Progenitor cell of endocrine pancreas (in vitro differentiated cells): ENCODE measurements at regions not wholly inside any gene's neighbourhood (a gene's known extent, or its start where the extent isn't known, plus 50 kb on each side); places are given as distances from the start of the nearest gene placed in this dataset.

Experiments used
- DNase-seq: peaks from one replicate; pipeline ENCODE4 v3.0.0; 2021; ENCODE audit warnings: low spot score; ENCODE audit not compliant: unreplicated experiment
- H3K27ac Mint-ChIP-seq: 2 replicates; pipeline ENCODE4 v1.8.0; 2021; ENCODE audit warnings: mild to moderate bottlenecking, moderate library complexity, mixed read lengths
- H3K27me3 Mint-ChIP-seq: 2 replicates; pipeline ENCODE4 v1.8.0; 2021; ENCODE audit warnings: mixed read lengths
- H3K36me3 Mint-ChIP-seq: 2 replicates; pipeline ENCODE4 v1.8.0; 2022; ENCODE audit warnings: mixed read lengths; ENCODE audit not compliant: insufficient read depth
- H3K4me1 Mint-ChIP-seq: 2 replicates; pipeline ENCODE4 v1.8.0; 2021; ENCODE audit warnings: low read depth, mixed read lengths
- H3K4me3 Mint-ChIP-seq: 2 replicates; pipeline ENCODE4 v1.8.0; 2021; ENCODE audit warnings: low read depth, mild to moderate bottlenecking, moderate library complexity, mixed read lengths
- H3K9me3 Mint-ChIP-seq: 2 replicates; pipeline ENCODE4 v1.8.0; 2021; ENCODE audit warnings: low read depth, mixed read lengths
- TF ChIP-seq, protein P1 (sequence below): fragments of 200-600 bp; sonication (generic); IDR thresholded peaks from one replicate; pipeline ENCODE4 v1.5.0; 2021; ENCODE audit warnings: antibody characterized with exemption, mild to moderate bottlenecking; ENCODE audit not compliant: unreplicated experiment

DNA sequence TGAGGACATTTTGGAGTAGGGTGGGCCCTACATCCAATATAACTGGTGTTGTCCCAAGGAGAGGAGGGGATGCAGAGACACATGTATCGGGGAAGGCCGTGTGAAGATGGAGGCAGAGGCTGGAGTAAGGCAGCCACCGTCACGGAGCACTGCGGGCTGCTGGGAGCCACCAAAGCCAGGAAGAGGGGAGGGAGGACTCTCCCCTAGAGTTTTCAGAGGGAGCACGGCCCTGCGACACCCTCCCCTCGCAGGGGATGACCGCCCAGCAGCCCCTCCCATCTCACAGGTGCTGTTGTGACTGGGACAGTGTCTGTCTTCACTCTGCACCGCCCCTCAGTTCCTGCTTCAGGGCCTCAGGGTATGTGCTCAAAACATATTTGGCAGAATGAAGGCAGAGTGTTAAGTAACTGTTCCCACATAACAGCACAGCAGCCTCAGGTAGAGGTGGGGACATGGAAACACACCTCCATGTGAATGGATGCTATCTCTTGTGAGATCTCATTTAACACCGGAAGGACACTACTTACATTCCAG is 82.2 kb downstream of the RBFOX3 start:
- H3K27ac Mint-ChIP-seq: no peak overlapping the region
- TF ChIP-seq, protein P1, sequence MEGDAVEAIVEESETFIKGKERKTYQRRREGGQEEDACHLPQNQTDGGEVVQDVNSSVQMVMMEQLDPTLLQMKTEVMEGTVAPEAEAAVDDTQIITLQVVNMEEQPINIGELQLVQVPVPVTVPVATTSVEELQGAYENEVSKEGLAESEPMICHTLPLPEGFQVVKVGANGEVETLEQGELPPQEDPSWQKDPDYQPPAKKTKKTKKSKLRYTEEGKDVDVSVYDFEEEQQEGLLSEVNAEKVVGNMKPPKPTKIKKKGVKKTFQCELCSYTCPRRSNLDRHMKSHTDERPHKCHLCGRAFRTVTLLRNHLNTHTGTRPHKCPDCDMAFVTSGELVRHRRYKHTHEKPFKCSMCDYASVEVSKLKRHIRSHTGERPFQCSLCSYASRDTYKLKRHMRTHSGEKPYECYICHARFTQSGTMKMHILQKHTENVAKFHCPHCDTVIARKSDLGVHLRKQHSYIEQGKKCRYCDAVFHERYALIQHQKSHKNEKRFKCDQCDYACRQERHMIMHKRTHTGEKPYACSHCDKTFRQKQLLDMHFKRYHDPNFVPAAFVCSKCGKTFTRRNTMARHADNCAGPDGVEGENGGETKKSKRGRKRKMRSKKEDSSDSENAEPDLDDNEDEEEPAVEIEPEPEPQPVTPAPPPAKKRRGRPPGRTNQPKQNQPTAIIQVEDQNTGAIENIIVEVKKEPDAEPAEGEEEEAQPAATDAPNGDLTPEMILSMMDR: no peak
- H3K27me3 Mint-ChIP-seq: peaks cover 50% of the 10 kb centered on the region
- DNase-seq: no peak
- H3K4me3 Mint-ChIP-seq: no peak overlapping the region
- H3K4me1 Mint-ChIP-seq: peaks cover 6% of the 10 kb centered on the region
- H3K36me3 Mint-ChIP-seq: no peaks in the 10 kb centered on the region
- no peaks in the 10 kb centered on the region for H3K9me3 Mint-ChIP-seq

DNA sequence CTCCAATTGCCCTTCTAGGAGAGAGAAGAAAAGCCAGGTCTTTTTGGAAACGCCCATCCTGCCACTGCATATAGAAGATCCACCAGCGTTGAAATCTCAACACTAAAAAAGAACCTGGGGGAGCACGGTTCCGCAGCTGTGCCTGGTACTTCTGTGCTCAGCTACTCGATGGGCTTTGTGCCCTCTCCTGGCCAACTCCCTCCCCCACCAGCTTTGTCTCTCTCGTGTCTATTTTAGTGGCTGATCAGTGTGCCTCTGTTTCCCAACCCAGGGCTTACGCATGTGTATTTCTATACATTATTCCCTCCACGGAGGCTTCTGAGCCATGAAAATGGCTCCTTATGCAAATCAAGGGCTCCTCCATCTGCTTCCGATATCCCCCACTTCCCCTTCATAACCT is 83.5 kb downstream of the RBFOX3 start:
- TF ChIP-seq, protein P1: no peak
- Mint-ChIP-seq H3K9me3 (no peaks in the 10 kb centered on the region), H3K27ac (no peak overlapping the region), H3K36me3 (no peaks in the 10 kb centered on the region), H3K4me3 (no peak overlapping the region), H3K4me1 (peaks cover 6% of the 10 kb centered on the region), H3K27me3 (peaks cover 59% of the 10 kb centered on the region)
- no peak for DNase-seq

- no peak overlapping the region for H3K27ac Mint-ChIP-seq
- H3K36me3 Mint-ChIP-seq: no peaks in the 10 kb centered on the region
- peaks cover 56% of the 10 kb centered on the region for H3K27me3 Mint-ChIP-seq
- no peak for DNase-seq
- H3K9me3 Mint-ChIP-seq: no peaks in the 10 kb centered on the region
- H3K4me1 Mint-ChIP-seq: peaks cover 5% of the 10 kb centered on the region
- TF ChIP-seq, protein P1: no peak
- no peak overlapping the region for H3K4me3 Mint-ChIP-seq
These were observed 84.8 kb downstream of the RBFOX3 start for GRCh38 chr17:79525793-79526677.

DNA sequence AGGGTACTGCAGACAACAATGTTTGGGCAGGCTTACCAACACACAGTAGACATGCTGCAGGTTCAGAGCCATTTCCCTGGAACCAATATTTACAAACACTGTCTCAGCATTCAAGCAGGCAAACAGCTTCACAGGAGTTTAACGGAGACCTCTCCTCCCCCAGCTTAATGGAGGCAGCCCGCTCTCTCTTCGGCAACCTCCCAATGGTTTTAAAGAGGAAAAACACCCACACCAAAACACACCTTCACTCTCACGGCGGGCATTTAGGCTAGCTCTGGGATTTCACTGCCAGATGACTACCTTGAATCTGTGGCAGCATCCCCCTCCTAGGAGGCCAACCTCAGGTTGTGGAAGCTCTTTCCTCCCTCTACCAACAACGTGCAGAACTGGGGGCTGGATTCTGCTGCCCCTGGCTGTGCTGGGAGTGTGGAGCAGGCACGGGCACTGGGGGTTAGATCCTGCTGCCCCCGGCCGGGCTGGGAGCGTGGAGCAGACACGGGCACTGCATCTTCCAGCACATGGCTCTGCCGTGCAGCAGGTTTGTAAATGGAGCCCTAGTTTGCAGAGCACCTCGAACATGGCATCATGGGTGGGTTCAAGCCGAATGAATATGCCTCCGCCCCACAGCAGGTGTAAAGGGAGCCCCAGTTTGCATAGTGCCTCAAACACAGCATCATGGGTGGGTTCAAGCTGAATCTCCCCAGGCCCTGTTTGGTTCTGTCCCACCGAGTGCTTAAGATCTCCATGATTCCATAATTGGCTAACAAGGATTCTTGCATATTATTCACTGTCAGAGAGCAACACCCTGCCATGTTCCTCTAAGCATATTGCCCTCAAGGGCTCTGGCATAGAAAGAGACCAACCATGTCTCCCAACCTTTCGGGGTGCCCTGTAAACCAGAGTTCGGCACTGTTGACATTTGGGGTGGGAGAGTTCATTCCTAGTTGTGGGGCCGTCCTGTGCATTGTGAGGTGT is 86.4 kb downstream of the RBFOX3 start:
- Mint-ChIP-seq H3K36me3 (no peaks in the 10 kb centered on the region), H3K4me1 (peaks cover 5% of the 10 kb centered on the region), H3K27ac (no peak overlapping the region), H3K27me3 (peaks cover 48% of the 10 kb centered on the region), H3K9me3 (no peaks in the 10 kb centered on the region), H3K4me3 (no peak overlapping the region)
- DNase-seq: no peak
- TF ChIP-seq, protein P1: no peak

DNA sequence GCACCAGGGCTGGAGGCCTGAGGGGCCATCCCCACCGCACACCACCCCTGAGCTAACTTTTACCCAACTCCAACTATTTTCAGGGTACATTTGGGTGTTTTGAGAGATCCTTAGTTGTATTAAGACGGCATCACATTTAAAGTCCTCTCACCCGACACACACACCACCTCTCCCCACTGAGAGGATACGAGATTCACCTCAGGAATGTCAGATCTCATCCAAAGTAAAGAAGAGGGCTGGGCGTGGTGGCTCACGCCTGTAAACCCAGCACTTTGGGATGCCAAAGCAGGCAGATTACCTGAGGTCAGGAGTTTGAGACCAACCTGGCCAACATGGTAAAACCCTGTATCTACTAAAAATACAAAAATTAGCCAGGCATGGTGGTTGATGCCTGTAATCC is 88.4 kb downstream of the RBFOX3 start:
- no peaks in the 10 kb centered on the region for H3K9me3 Mint-ChIP-seq
- H3K4me3 Mint-ChIP-seq: no peak overlapping the region
- H3K36me3 Mint-ChIP-seq: no peaks in the 10 kb centered on the region
- H3K27ac Mint-ChIP-seq: no peak overlapping the region
- DNase-seq: no peak
- peaks cover 44% of the 10 kb centered on the region for H3K27me3 Mint-ChIP-seq
- TF ChIP-seq, protein P1: no peak
- H3K4me1 Mint-ChIP-seq: peaks cover 14% of the 10 kb centered on the region
